ENCODE measurements at regions not wholly inside any gene's neighbourhood (a gene's known extent, or its start where the extent isn't known, plus 50 kb on each side); places are given as distances from the start of the nearest gene placed in this dataset.

- TF ChIP-seq CTCF (IDR thresholded peaks at IDR 0.05; ENCODE audit: insufficient read depth, low read depth, low read length, missing control alignments) = no peak
- H3K4me3 ChIP-seq (ENCODE audit: low read depth, low read length) = no peak overlapping the region
- no peak for DNase-seq (ENCODE audit: low read depth)
Observed at GRCh38 chr10:111479966-111480365, 403.1 kb downstream of the ADRA2A start.

GRCh38 chr10:111481261-111481826 lies 404.5 kb downstream of the ADRA2A start:
- no peak for TF ChIP-seq CTCF (IDR thresholded peaks at IDR 0.05; ENCODE audit: insufficient read depth, low read depth, low read length, missing control alignments)

GRCh38 chr10:111481866-111482265 lies 405.0 kb downstream of the ADRA2A start:
- no peak for DNase-seq (ENCODE audit: low read depth)
- TF ChIP-seq CTCF (IDR thresholded peaks at IDR 0.05; ENCODE audit: insufficient read depth, low read depth, low read length, missing control alignments) = no peak
- no peak overlapping the region for H3K4me3 ChIP-seq (ENCODE audit: low read depth, low read length)

More at GRCh38 chr10:111481261-111481826, 404.5 kb downstream of the ADRA2A start:
- H3K4me3 ChIP-seq (ENCODE audit: low read depth, low read length) = no peak overlapping the region
- no peak for DNase-seq (ENCODE audit: low read depth)

DNA sequence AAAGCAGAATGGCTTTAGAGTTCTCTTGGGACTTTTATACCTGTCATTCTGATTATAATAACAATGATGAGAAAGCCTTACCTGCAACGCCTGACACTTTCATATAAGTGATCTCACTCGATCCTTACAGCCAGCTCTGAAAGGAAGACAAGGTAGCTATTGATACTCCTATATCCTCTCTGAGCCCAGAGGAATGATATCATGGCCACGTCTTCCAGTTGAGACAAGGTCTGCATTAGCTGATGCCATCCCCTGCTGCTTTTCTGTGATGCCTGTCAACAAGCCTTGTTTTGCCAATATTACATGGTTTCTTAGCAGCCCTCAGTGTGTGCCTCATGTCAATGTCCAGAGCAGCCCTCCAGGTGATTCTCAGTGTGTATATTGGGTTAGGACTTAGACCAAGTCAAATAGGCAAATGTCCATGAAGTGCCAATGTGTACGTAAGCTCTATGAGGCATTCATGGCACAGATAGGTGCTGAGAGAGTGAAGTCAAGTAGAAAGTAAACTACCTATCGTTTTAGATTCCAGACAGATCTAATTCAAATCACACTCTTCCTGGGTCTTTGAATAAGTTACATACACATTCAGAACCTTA lies 405.9 kb downstream of the ADRA2A start:
- no peak for TF ChIP-seq CTCF (IDR thresholded peaks at IDR 0.05; ENCODE audit: insufficient read depth, low read depth, low read length, missing control alignments)
- H3K4me3 ChIP-seq (ENCODE audit: low read depth, low read length) = no peak overlapping the region
- DNase-seq (ENCODE audit: low read depth) = no peak

DNA sequence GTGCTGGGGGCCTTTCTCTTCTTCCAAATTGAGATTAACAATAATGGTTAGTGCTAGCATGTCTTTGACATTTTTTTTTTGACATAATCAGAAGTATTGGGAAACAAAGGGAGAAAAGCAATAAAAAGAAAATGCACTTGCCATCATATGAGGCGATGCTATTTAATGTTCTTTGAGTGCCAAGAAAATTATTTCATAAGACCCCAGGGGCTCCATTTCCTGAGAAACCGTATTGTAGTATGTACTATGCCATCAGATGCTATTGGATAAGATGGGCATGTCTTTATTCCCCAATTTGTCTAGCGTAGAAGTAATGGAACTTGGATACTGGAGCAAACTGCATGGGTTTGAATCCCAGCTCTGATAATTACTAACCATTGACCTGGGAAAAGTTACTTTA lies 408.9 kb downstream of the ADRA2A start:
- DNase-seq (ENCODE audit: low read depth) = no peak
- TF ChIP-seq CTCF (IDR thresholded peaks at IDR 0.05; ENCODE audit: insufficient read depth, low read depth, low read length, missing control alignments) = no peak
- H3K4me3 ChIP-seq (ENCODE audit: low read depth, low read length) = no peak overlapping the region

GRCh38 chr10:111486346-111486745 lies 409.5 kb downstream of the ADRA2A start:
- TF ChIP-seq CTCF (IDR thresholded peaks at IDR 0.05; ENCODE audit: insufficient read depth, low read depth, low read length, missing control alignments) = no peak
- no peak for DNase-seq (ENCODE audit: low read depth)

GRCh38 chr10:111488668-111489067 lies 411.8 kb downstream of the ADRA2A start:
- no peak overlapping the region for H3K4me3 ChIP-seq (ENCODE audit: low read depth, low read length)
- DNase-seq (ENCODE audit: low read depth) = no peak
- TF ChIP-seq CTCF (IDR thresholded peaks at IDR 0.05; ENCODE audit: insufficient read depth, low read depth, low read length, missing control alignments) = no peak

More at GRCh38 chr10:111486346-111486745, 409.5 kb downstream of the ADRA2A start:
- no peak overlapping the region for H3K4me3 ChIP-seq (ENCODE audit: low read depth, low read length)

All from GM12865 (cell line).